KMS-11 (cell line): ENCODE measurements at regions not wholly inside any gene's neighbourhood (a gene's known extent, or its start where the extent isn't known, plus 50 kb on each side); places are given as distances from the start of the nearest gene placed in this dataset.
A peak's percentile ranks its signal among the peaks of the same experiment; 100 is the strongest.

Source experiments
- H2AFZ ChIP-seq: fragments of 200-600 bp; sonication (generic); 2 replicates; pipeline ENCODE4 v1.6.1; 2016; ENCODE audit warnings: antibody characterized with exemption, mixed run types, low read depth
- H3K27ac ChIP-seq: fragments of 200-600 bp; sonication (generic); 2 replicates; pipeline ENCODE4 v1.6.1; 2016; ENCODE audit warnings: mild to moderate bottlenecking, mixed run types
- H3K27me3 ChIP-seq: fragments of 200-600 bp; sonication (generic); 2 replicates; pipeline ENCODE4 v1.6.1; 2017; ENCODE audit warnings: mild to moderate bottlenecking, low read depth, mixed run types, moderate library complexity; ENCODE audit not compliant: insufficient read depth
- H3K36me3 ChIP-seq: fragments of 200-600 bp; sonication (generic); 2 replicates; pipeline ENCODE4 v1.6.1; 2017; ENCODE audit warnings: mild to moderate bottlenecking, mixed run types; ENCODE audit not compliant: insufficient read depth
- H3K4me1 ChIP-seq: fragments of 200-600 bp; sonication (generic); 2 replicates; pipeline ENCODE4 v1.6.1; 2016; ENCODE audit warnings: mild to moderate bottlenecking, low read depth, mixed run types; ENCODE audit not compliant: poor library complexity, severe bottlenecking
- H3K4me2 ChIP-seq: fragments of 200-600 bp; sonication (generic); 2 replicates; pipeline ENCODE4 v1.7.0; 2016; ENCODE audit warnings: mild to moderate bottlenecking, mixed run types
- H3K4me3 ChIP-seq: fragments of 200-600 bp; sonication (generic); IDR thresholded peaks from 2 replicates; pipeline ENCODE4 v1.6.1; 2017; ENCODE audit warnings: low read depth, low read length, mixed read lengths; ENCODE audit not compliant: insufficient read depth
- H3K79me2 ChIP-seq: fragments of 200-600 bp; sonication (generic); 2 replicates; pipeline ENCODE4 v1.6.1; 2016; ENCODE audit warnings: low read depth, mixed run types; ENCODE audit not compliant: insufficient read depth
- H3K9ac ChIP-seq: fragments of 200-600 bp; sonication (generic); 2 replicates; pipeline ENCODE4 v1.6.1; 2016; ENCODE audit warnings: mild to moderate bottlenecking, mixed run types
- H4K20me1 ChIP-seq: fragments of 200-600 bp; sonication (generic); 2 replicates; pipeline ENCODE4 v1.6.1; 2016; ENCODE audit warnings: mild to moderate bottlenecking, mixed run types; ENCODE audit not compliant: insufficient read depth
- CTCF ChIP-seq: fragments of 200-600 bp; sonication (generic); conservative IDR thresholded peaks from 2 replicates; pipeline ENCODE4 v1.6.1; 2017; ENCODE audit warnings: low read depth, mild to moderate bottlenecking, antibody characterized with exemption, low read length, moderate library complexity, mixed read lengths

DNA sequence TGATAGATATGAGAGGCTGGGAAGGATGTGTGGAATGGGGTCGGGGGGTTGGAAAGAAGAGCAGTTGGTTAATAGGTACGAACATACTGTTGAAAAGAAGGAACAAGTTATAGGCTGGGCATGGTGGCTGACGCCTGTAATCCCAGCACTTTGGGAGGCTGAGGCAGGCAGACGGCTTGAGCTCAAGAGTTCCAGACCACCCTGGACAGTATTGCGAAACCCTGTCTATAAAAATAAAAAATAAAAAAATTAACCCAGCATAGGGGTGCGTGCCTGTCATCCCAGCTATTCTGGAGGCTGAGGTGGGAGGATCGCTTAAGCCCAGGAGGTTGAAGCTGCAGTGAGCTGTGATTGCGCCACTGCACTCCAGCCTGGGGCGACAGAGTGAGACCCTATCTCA, 58.5 kb upstream of the NHSL2 start:
- Histone ChIP-seq H4K20me1 (no peaks in the 10 kb centered on the region), H3K27me3 (no peaks in the 10 kb centered on the region), H3K9ac (no peak overlapping the region), H3K79me2 (no peaks in the 10 kb centered on the region), H3K4me3 (no peak overlapping the region), H3K27ac (no peak overlapping the region), H3K4me2 (no peak overlapping the region), H3K36me3 (no peaks in the 10 kb centered on the region), H2AFZ (no peak overlapping the region), H3K4me1 (no peaks in the 10 kb centered on the region)
- TF ChIP-seq CTCF, result no peak

DNA sequence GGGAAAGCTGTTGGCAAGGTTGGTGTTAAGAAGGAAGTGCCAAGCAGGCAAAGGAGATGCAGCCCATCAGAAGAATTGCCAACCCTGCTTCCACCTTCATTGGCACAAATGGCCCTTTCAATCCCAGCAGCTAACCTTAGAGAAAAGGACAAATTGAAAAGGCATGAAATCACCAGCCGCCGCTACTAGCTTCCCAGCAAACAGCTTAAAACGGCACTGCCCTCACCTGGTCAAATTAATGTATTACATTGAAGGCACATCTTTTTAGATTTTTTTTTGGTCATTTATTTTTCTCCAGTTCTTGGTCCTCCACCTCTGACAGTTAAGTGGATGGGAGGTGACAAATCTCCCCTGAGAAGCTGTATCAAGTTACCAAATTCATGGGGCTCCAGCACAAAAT, 51.0 kb upstream of the NHSL2 start:
- Histone ChIP-seq H3K27ac (no peak overlapping the region), H3K4me1 (no peaks in the 10 kb centered on the region), H3K4me2 (no peak overlapping the region), H4K20me1 (no peaks in the 10 kb centered on the region), H3K9ac (no peak overlapping the region), H3K79me2 (no peaks in the 10 kb centered on the region), H3K36me3 (no peaks in the 10 kb centered on the region), H3K27me3 (peaks cover 3% of the 10 kb centered on the region; the same call in 1 of the 2 replicates), H3K4me3 (no peak overlapping the region), H2AFZ (no peak overlapping the region)
- TF ChIP-seq CTCF, result peak; percentile 62
